RWPE2 (cell line): ENCODE measurements at regions not wholly inside any gene's neighbourhood (a gene's known extent, or its start where the extent isn't known, plus 50 kb on each side); places are given as distances from the start of the nearest gene placed in this dataset.

ENCODE experiments used
- ATAC-seq: fragments of 200-7000 bp; cut with Tn5 transposase; 3 replicates; pipeline ENCODE4 v1.9.1; 2021; ENCODE audit warnings: low read depth
- DNase-seq: peaks from one replicate; pipeline ENCODE4 v3.0.0-alpha.2; 2020; ENCODE audit warnings: low spot score
- H3K27ac ChIP-seq: fragments of 450-650 bp; 2 replicates; pipeline ENCODE4 v1.5.1; 2017; ENCODE audit warnings: mild to moderate bottlenecking; ENCODE audit not compliant: poor library complexity, severe bottlenecking
- H3K27me3 ChIP-seq: fragments of 250-450 bp; sonication (Bioruptor Pico); 2 replicates; pipeline ENCODE4 v1.5.1; 2021; ENCODE audit warnings: mild to moderate bottlenecking, moderate library complexity; ENCODE audit not compliant: insufficient read depth, poor library complexity, severe bottlenecking
- H3K36me3 ChIP-seq: fragments of 250-450 bp; sonication (Bioruptor Pico); 2 replicates; pipeline ENCODE4 v1.5.1; 2020; ENCODE audit warnings: low read depth, mild to moderate bottlenecking, moderate library complexity
- H3K4me1 ChIP-seq: fragments of 250-450 bp; sonication (Bioruptor Pico); 2 replicates; pipeline ENCODE4 v1.5.1; 2021; ENCODE audit warnings: mild to moderate bottlenecking, moderate library complexity; ENCODE audit not compliant: insufficient read depth, poor library complexity, severe bottlenecking
- H3K4me3 ChIP-seq: fragments of 250-450 bp; sonication (Bioruptor Pico); 2 replicates; pipeline ENCODE4 v1.5.1; 2021; ENCODE audit warnings: mild to moderate bottlenecking, moderate library complexity; ENCODE audit not compliant: severe bottlenecking
- H3K9me3 ChIP-seq: fragments of 250-450 bp; sonication (Bioruptor Pico); 2 replicates; pipeline ENCODE4 v1.5.1; 2021; ENCODE audit warnings: mild to moderate bottlenecking, moderate library complexity; ENCODE audit not compliant: severe bottlenecking
- TF ChIP-seq, protein P1 (sequence below): fragments of 450-650 bp; IDR thresholded peaks from one replicate; pipeline ENCODE4 v1.5.1; 2017; ENCODE audit warnings: mild to moderate bottlenecking, moderate library complexity; ENCODE audit not compliant: poor library complexity, severe bottlenecking

- H3K36me3 ChIP-seq = no peaks in the 10 kb centered on the region
- H3K9me3 ChIP-seq = no peaks in the 10 kb centered on the region
- H3K4me3 ChIP-seq = no peak overlapping the region
- no peak overlapping the region for H3K27ac ChIP-seq
- no peak for ATAC-seq
- DNase-seq = no peak
- H3K4me1 ChIP-seq = peaks cover 7% of the 10 kb centered on the region
- TF ChIP-seq, protein P1, sequence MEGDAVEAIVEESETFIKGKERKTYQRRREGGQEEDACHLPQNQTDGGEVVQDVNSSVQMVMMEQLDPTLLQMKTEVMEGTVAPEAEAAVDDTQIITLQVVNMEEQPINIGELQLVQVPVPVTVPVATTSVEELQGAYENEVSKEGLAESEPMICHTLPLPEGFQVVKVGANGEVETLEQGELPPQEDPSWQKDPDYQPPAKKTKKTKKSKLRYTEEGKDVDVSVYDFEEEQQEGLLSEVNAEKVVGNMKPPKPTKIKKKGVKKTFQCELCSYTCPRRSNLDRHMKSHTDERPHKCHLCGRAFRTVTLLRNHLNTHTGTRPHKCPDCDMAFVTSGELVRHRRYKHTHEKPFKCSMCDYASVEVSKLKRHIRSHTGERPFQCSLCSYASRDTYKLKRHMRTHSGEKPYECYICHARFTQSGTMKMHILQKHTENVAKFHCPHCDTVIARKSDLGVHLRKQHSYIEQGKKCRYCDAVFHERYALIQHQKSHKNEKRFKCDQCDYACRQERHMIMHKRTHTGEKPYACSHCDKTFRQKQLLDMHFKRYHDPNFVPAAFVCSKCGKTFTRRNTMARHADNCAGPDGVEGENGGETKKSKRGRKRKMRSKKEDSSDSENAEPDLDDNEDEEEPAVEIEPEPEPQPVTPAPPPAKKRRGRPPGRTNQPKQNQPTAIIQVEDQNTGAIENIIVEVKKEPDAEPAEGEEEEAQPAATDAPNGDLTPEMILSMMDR = no peak
- H3K27me3 ChIP-seq = no peaks in the 10 kb centered on the region
Measured at GRCh38 chr13:74184283-74184682, 50.1 kb upstream of the KLF12 start.
